IMR-90 (cell line): ENCODE measurements at regions not wholly inside any gene's neighbourhood (a gene's known extent, or its start where the extent isn't known, plus 50 kb on each side); places are given as distances from the start of the nearest gene placed in this dataset.

ENCODE experiments used
- ATAC-seq: fragments of 200-7000 bp; cut with Tn5 transposase; 2 replicates; pipeline ENCODE4 v1.9.1; 2020; ENCODE audit warnings: low read depth, mild to moderate bottlenecking, moderate library complexity
- BruUV-seq: library from RNA; stranded (reverse); fragments of 400-500 nt; replicated peaks from 2 replicates; lab custom pipeline; 2021; lab: Mats Ljungman, UMichigan
- CTCF ChIA-PET: fragments of 300-600 bp; formaldehyde crosslinking; extraction: SDS; loops from one replicate; lab custom pipeline; 2021; ENCODE audit warnings: antibody characterized with exemption; lab: Yijun Ruan, JAX
- POLR2A ChIA-PET: fragments of 300-600 bp; sonication (Branson Sonifier 250); formaldehyde crosslinking; loops from one replicate; lab custom pipeline; 2022; ENCODE audit warnings: antibody characterized with exemption; ENCODE audit not compliant: unreplicated experiment; lab: Charles Lee
- DNase-seq: peaks from one replicate; pipeline ENCODE4 v3.0.0; 2013
- H2AFZ ChIP-seq: replicated peaks from 2 replicates; pipeline ENCODE3; 2013; ENCODE audit warnings: low read length, mild to moderate bottlenecking; ENCODE audit not compliant: poor library complexity
- H2AK5ac ChIP-seq: 2 replicates; pipeline ENCODE4 v1.6.1; 2013; ENCODE audit warnings: low read depth, low read length, inconsistent platforms
- H2AK9ac ChIP-seq: replicated peaks from 2 replicates; pipeline ENCODE3; 2013; ENCODE audit warnings: mild to moderate bottlenecking, low read depth, low read length, moderate library complexity; ENCODE audit not compliant: poor library complexity
- H2BK120ac ChIP-seq: 2 replicates; pipeline ENCODE4 v1.6.1; 2013; ENCODE audit warnings: low read depth, low read length, inconsistent platforms
- H2BK15ac ChIP-seq: 3 replicates; pipeline ENCODE4 v1.6.1; 2013; ENCODE audit warnings: low read depth, low read length, inconsistent platforms
- H2BK20ac ChIP-seq: 2 replicates; pipeline ENCODE4 v1.6.1; 2013; ENCODE audit warnings: low read depth, mild to moderate bottlenecking, inconsistent platforms, low read length, moderate library complexity
- H2BK5ac ChIP-seq: 2 replicates; pipeline ENCODE4 v1.6.1; 2013; ENCODE audit warnings: mild to moderate bottlenecking, low read depth, low read length, inconsistent platforms; ENCODE audit not compliant: poor library complexity, severe bottlenecking
- H3K14ac ChIP-seq: replicated peaks from 2 replicates; pipeline ENCODE4 v1.6.1; 2013; ENCODE audit warnings: low read depth, low read length, inconsistent platforms
- H3K18ac ChIP-seq: 2 replicates; pipeline ENCODE4 v1.6.1; 2013; ENCODE audit warnings: low read depth, low read length, control low read depth
- H3K23ac ChIP-seq: 2 replicates; pipeline ENCODE4 v1.6.1; 2013; ENCODE audit warnings: low read depth, low read length, inconsistent platforms
- H3K27ac ChIP-seq: 2 replicates; pipeline ENCODE4 v1.5.1; 2013; ENCODE audit warnings: mild to moderate bottlenecking, control low read depth, low read length; ENCODE audit not compliant: insufficient read depth
- H3K27me3 ChIP-seq: 2 replicates; pipeline ENCODE4 v1.6.1; 2013; ENCODE audit warnings: low read length; ENCODE audit not compliant: control insufficient read depth, insufficient read depth
- H3K36me3 ChIP-seq: 2 replicates; pipeline ENCODE4 v1.6.1; 2013; ENCODE audit warnings: low read length, mixed read lengths; ENCODE audit not compliant: control insufficient read depth, insufficient read depth
- H3K4ac ChIP-seq: 2 replicates; pipeline ENCODE4 v1.6.1; 2013; ENCODE audit warnings: low read depth, low read length, inconsistent platforms
- H3K4me1 ChIP-seq: 2 replicates; pipeline ENCODE4 v1.6.1; 2013; ENCODE audit warnings: low read length, mixed read lengths; ENCODE audit not compliant: control insufficient read depth, insufficient read depth
- H3K4me2 ChIP-seq: 2 replicates; pipeline ENCODE4 v1.6.1; 2013; ENCODE audit warnings: low read depth, mild to moderate bottlenecking, control low read depth, low read length, moderate library complexity
- H3K4me3 ChIP-seq: 2 replicates; pipeline ENCODE4 v1.5.1; 2013; ENCODE audit warnings: low read depth, mild to moderate bottlenecking, control low read depth, low read length, moderate library complexity; ENCODE audit not compliant: insufficient read depth
- H3K56ac ChIP-seq: 2 replicates; pipeline ENCODE4 v1.6.1; 2013; ENCODE audit warnings: low read length, inconsistent platforms; ENCODE audit not compliant: insufficient read depth; ENCODE audit errors: extremely low read depth
- H3K79me1 ChIP-seq, 2 experiments: 2 replicates each; pipeline ENCODE4 v1.6.1; 2013; ENCODE audit warnings: low read length in 2 of 2, inconsistent platforms in 1 of 2, low read depth in 1 of 2
- H3K9ac ChIP-seq: 2 replicates; pipeline ENCODE4 v1.6.1; 2013; ENCODE audit warnings: low read depth, low read length, control low read depth
- H3K9me1 ChIP-seq: 2 replicates; pipeline ENCODE4 v1.6.1; 2013; ENCODE audit warnings: low read length, inconsistent platforms; ENCODE audit not compliant: insufficient read depth
- H3K9me3 ChIP-seq: 2 replicates; pipeline ENCODE4 v1.6.1; 2013; ENCODE audit warnings: low read length; ENCODE audit not compliant: control insufficient read depth, insufficient read depth
- H4K20me1 ChIP-seq: 2 replicates; pipeline ENCODE4 v1.6.1; 2013; ENCODE audit warnings: low read length, inconsistent platforms; ENCODE audit not compliant: insufficient read depth
- H4K5ac ChIP-seq: 2 replicates; pipeline ENCODE4 v1.6.1; 2013; ENCODE audit warnings: mild to moderate bottlenecking, low read depth, low read length, control low read depth
- H4K8ac ChIP-seq, 2 experiments: 2 replicates each; pipeline ENCODE4 v1.6.1; 2013; ENCODE audit warnings: low read depth in 2 of 2, low read length in 2 of 2, control low read depth in 1 of 2, inconsistent platforms in 1 of 2
- H4K91ac ChIP-seq: 2 replicates; pipeline ENCODE4 v1.6.1; 2013; ENCODE audit warnings: low read depth, low read length, inconsistent platforms; ENCODE audit not compliant: insufficient read depth
- CEBPB ChIP-seq: IDR thresholded peaks from 2 replicates; pipeline ENCODE4 v1.6.1; 2012; ENCODE audit warnings: low read depth, low read length, improper control_type of control experiment
- CTCF ChIP-seq: conservative IDR thresholded peaks from 2 replicates; pipeline ENCODE4 v1.5.1; 2012; ENCODE audit warnings: mild to moderate bottlenecking, low read depth, low read length, improper control_type of control experiment
- RAD21 ChIP-seq: IDR thresholded peaks from 2 replicates; pipeline ENCODE4 v1.6.1; 2012; ENCODE audit warnings: low read length, improper control_type of control experiment
- RCOR1 ChIP-seq: IDR thresholded peaks from 2 replicates; pipeline ENCODE4 v1.6.1; 2012; ENCODE audit warnings: mild to moderate bottlenecking, low read length, improper control_type of control experiment; ENCODE audit not compliant: insufficient replicate concordance
- SMC3 ChIP-seq: fragments of 150-350 bp; IDR thresholded peaks from 2 replicates; pipeline ENCODE4 v1.6.1; 2016; ENCODE audit warnings: low read depth, mild to moderate bottlenecking, antibody characterized with exemption, low read length, moderate library complexity
- WGBS, 2 experiments: methylation state at CpG; one replicate each; pipeline versions ENCODE4 v1.1.5 to v1.1.7; 2013; ENCODE audit warnings: missing lambda C conversion rate in 2 of 2; ENCODE audit not compliant: insufficient read length in 1 of 2; ENCODE audit errors: extremely low coverage in 2 of 2; 5-methylcytosine and 5-hydroxymethylcytosine counted together
- dilution Hi-C: fragments of 300-500 bp; cut with HindIII; formaldehyde crosslinking; loops from one replicate; pipeline ENCODE4 v1.14.3; 2018; ENCODE audit warnings: low sequenced_read_pairs; ENCODE audit not compliant: unreplicated experiment
- in situ Hi-C: fragments of 300-500 bp; cut with MboI; formaldehyde crosslinking; loops from 3 replicates; pipeline ENCODE4 v1.14.3; 2019; ENCODE audit warnings: low sequenced_read_pairs, inconsistent platforms, mixed read lengths
- intact Hi-C: fragments of 100-400 bp; cut with micrococcal nuclease; formaldehyde crosslinking; loops from 2 replicates; pipeline ENCODE4 v1.10.0; 2022

- Histone ChIP-seq H2BK5ac (no peak overlapping the region), H3K36me3 (no peaks in the 10 kb centered on the region), H2AK9ac (no peak overlapping the region), H3K23ac (no peak overlapping the region), H3K18ac (no peak overlapping the region), H4K8ac (no peak overlapping the region), H3K79me1 (no peaks in the 10 kb centered on the region), H3K4me3 (no peak overlapping the region), H2AK5ac (peak overlapping the region; percentile 93), H3K9ac (0 out of 2 replicates have a peak overlapping the region, but pooled peaks have one; percentile 42), H2BK20ac (no peak overlapping the region; the same call in 1 of the 2 replicates), H3K56ac (no peak overlapping the region), H4K20me1 (no peaks in the 10 kb centered on the region), H3K4me1 (peaks cover 7% of the 10 kb centered on the region), H3K27me3 (no peaks in the 10 kb centered on the region), H3K14ac (no peak overlapping the region; the same call in 1 of the 2 replicates), H3K9me3 (no peaks in the 10 kb centered on the region), H2BK15ac (no peak overlapping the region), H2BK120ac (peak overlapping the region; percentile 9; the same call in 1 of the 2 replicates), H3K9me1 (no peaks in the 10 kb centered on the region), H3K4me2 (no peak overlapping the region), H3K4ac (peak overlapping the region; percentile 70; the same call in 1 of the 2 replicates), H3K27ac (no peak overlapping the region), H2AFZ (peak overlapping the region; percentile 27), H4K91ac (peak overlapping the region; percentile 50), H4K5ac (no peak overlapping the region)
- TF ChIP-seq SMC3 (peak; percentile 48), RAD21 (peak; percentile 65), RCOR1 (no peak), CTCF (peak; percentile 50), CEBPB (no peak)
- intact Hi-C loops, result loop anchor here (1.0 to 5.0 kb wide), 2 partner anchors 117 to 379 kb away; no protein-coding TSS in a partner anchor
- dilution Hi-C loops, result no loop called here
- no TSS peak for BruUV-seq
- WGBS, 2 experiments, result 80% methylated on average over 4 of the region's 13 CpGs; no CpG with 5 or more reads in 1 of the 2 experiments
- ATAC-seq (peak; percentile 55), DNase-seq (peak; percentile 25)
- in situ Hi-C loops, result no loop called here
- ChIA-PET POLR2A (no interaction called here), CTCF (no interaction called here)
These were observed 155.0 kb downstream of the TTC32 start for GRCh38 chr2:19746611-19747309.
